WTC11 (cell line): ENCODE measurements at regions not wholly inside any gene's neighbourhood (a gene's known extent, or its start where the extent isn't known, plus 50 kb on each side); places are given as distances from the start of the nearest gene placed in this dataset.

Experiments used
- ATAC-seq: fragments of 200-7000 bp; cut with Tn5 transposase; 2 replicates; pipeline ENCODE4 v1.10.0; 2021; ENCODE audit warnings: mild to moderate bottlenecking, moderate library complexity
- CTCF ChIA-PET: fragments of 300-600 bp; sonication (Branson Sonifier 250); formaldehyde crosslinking; loops from one replicate; lab custom pipeline; 2021; ENCODE audit warnings: antibody characterized with exemption; lab: Charles Lee
- POLR2A ChIA-PET: fragments of 350-600 bp; sonication (Branson Sonifier 250); formaldehyde crosslinking; loops from one replicate; lab custom pipeline; 2021; ENCODE audit warnings: antibody characterized with exemption; lab: Charles Lee
- DNase-seq: peaks from one replicate; pipeline ENCODE4 v3.0.0; 2021; ENCODE audit warnings: low spot score
- H3K27ac Mint-ChIP-seq: 2 replicates; pipeline ENCODE4 v1.8.0; 2021; ENCODE audit warnings: mixed read lengths
- H3K27me3 Mint-ChIP-seq: 2 replicates; pipeline ENCODE4 v1.8.0; 2021; ENCODE audit warnings: low read depth, mild to moderate bottlenecking, moderate library complexity, mixed read lengths
- H3K36me3 Mint-ChIP-seq: 2 replicates; pipeline ENCODE4 v1.8.0; 2021; ENCODE audit warnings: mixed read lengths
- H3K4me1 Mint-ChIP-seq: 2 replicates; pipeline ENCODE4 v1.8.0; 2022; ENCODE audit warnings: mixed read lengths
- H3K4me3 Mint-ChIP-seq: 2 replicates; pipeline ENCODE4 v1.8.0; 2021; ENCODE audit warnings: mild to moderate bottlenecking, moderate library complexity, mixed read lengths
- H3K9me3 Mint-ChIP-seq: 2 replicates; pipeline ENCODE4 v1.8.0; 2021; ENCODE audit warnings: mixed read lengths
- CDX4 ChIP-seq: fragments of 250-450 bp; sonication (Bioruptor Pico); IDR thresholded peaks from 2 replicates; pipeline ENCODE4 v1.9.0; 2021; ENCODE audit warnings: moderate library complexity, mild to moderate bottlenecking, inconsistent platforms, borderline replicate concordance
- E2F5 ChIP-seq: sonication (generic); formaldehyde crosslinking; IDR thresholded peaks from 2 replicates; pipeline ENCODE4 v1.8.1; 2022; ENCODE audit warnings: mild to moderate bottlenecking, moderate library complexity, missing genetic modification reagents
- FOXP4 ChIP-seq: sonication (generic); formaldehyde crosslinking; IDR thresholded peaks from 2 replicates; pipeline ENCODE4 v1.8.0; 2022; ENCODE audit warnings: mild to moderate bottlenecking, missing genetic modification reagents
- GRHL2 ChIP-seq: fragments of 250-450 bp; sonication (Bioruptor Pico); IDR thresholded peaks from 2 replicates; pipeline ENCODE4 v1.8.0; 2022; ENCODE audit warnings: mild to moderate bottlenecking, moderate library complexity; ENCODE audit not compliant: insufficient replicate concordance, severe bottlenecking
- JAZF1 ChIP-seq: fragments of 250-450 bp; sonication (Bioruptor Pico); IDR thresholded peaks from 2 replicates; pipeline ENCODE4 v1.9.0; 2021; ENCODE audit warnings: moderate library complexity, mild to moderate bottlenecking, inconsistent platforms
- KAT7 ChIP-seq: sonication (generic); formaldehyde crosslinking; IDR thresholded peaks from 2 replicates; pipeline ENCODE4 v1.8.1; 2023; ENCODE audit warnings: missing genetic modification reagents, mild to moderate bottlenecking, borderline replicate concordance
- NR2C2 ChIP-seq: sonication (generic); formaldehyde crosslinking; IDR thresholded peaks from 2 replicates; pipeline ENCODE4 v1.8.0; 2022; ENCODE audit warnings: mild to moderate bottlenecking, missing genetic modification reagents
- RELA ChIP-seq: sonication (generic); formaldehyde crosslinking; IDR thresholded peaks from 2 replicates; pipeline ENCODE4 v1.8.1; 2022; ENCODE audit warnings: missing genetic modification reagents, mild to moderate bottlenecking, borderline replicate concordance
- TEAD1 ChIP-seq: sonication (generic); formaldehyde crosslinking; IDR thresholded peaks from 2 replicates; pipeline ENCODE4 v1.8.0; 2022; ENCODE audit warnings: mild to moderate bottlenecking, missing genetic modification reagents
- ZBTB21 ChIP-seq: sonication (generic); formaldehyde crosslinking; IDR thresholded peaks from 2 replicates; pipeline ENCODE4 v1.8.1; 2023; ENCODE audit warnings: mild to moderate bottlenecking, missing genetic modification reagents, borderline replicate concordance
- ZNF138 ChIP-seq: sonication (generic); formaldehyde crosslinking; conservative IDR thresholded peaks from 2 replicates; pipeline ENCODE4 v1.8.1; 2022; ENCODE audit warnings: mild to moderate bottlenecking, moderate library complexity, missing genetic modification reagents
- TF ChIP-seq, protein P1 (sequence below): sonication (generic); formaldehyde crosslinking; IDR thresholded peaks from 2 replicates; pipeline ENCODE4 v1.8.1; 2023; ENCODE audit warnings: mild to moderate bottlenecking, missing genetic modification reagents, moderate library complexity
- TF ChIP-seq, protein P2 (sequence below): sonication (generic); formaldehyde crosslinking; conservative IDR thresholded peaks from 2 replicates; pipeline ENCODE4 v1.8.1; 2023; ENCODE audit warnings: mild to moderate bottlenecking, low read depth, missing genetic modification reagents, moderate library complexity
- TF ChIP-seq, protein P3 (sequence below): sonication (generic); formaldehyde crosslinking; IDR thresholded peaks from 2 replicates; pipeline ENCODE4 v1.8.0; 2022; ENCODE audit warnings: missing genetic modification reagents
- TF ChIP-seq, protein P4 (sequence below): sonication (generic); formaldehyde crosslinking; IDR thresholded peaks from 2 replicates; pipeline ENCODE4 v1.8.1; 2022; ENCODE audit warnings: missing genetic modification reagents, borderline replicate concordance
- TF ChIP-seq, protein P5 (sequence below): sonication (generic); formaldehyde crosslinking; IDR thresholded peaks from 2 replicates; pipeline ENCODE4 v1.8.0; 2022; ENCODE audit warnings: mild to moderate bottlenecking, missing genetic modification reagents

DNA sequence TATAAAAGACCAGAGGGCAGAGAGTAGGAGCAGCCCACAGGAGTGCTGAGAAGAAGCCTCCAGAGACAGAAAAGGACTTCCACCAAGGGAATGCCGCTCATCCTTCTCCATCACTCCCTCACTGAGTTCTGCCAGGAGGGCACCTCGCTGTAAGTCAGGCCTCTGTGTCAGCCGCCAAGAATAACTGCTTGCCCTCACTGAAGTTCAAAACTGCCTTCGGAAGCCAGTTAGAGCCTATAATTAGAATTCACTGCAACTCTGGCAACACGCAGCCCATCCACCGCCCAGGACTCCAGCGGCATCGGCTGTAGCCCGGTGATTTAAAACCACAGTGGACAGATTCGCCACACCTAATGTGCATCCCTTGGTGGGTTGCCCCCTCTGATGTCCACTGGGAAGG, 281.8 kb upstream of the ZNF507 start:
- Mint-ChIP-seq H3K4me1 (0 out of 2 replicates have a peak, but pooled peaks cover 7% of the 10 kb centered on the region), H3K36me3 (no peaks in the 10 kb centered on the region), H3K27me3 (no peaks in the 10 kb centered on the region), H3K27ac (no peak overlapping the region), H3K4me3 (no peak overlapping the region), H3K9me3 (no peaks in the 10 kb centered on the region)
- ChIA-PET CTCF (interaction anchor here (0.6 kb wide), 1 partner anchor 963 kb away, joined by 3 read pairs; no protein-coding TSS in a partner anchor), POLR2A (no interaction called here)
- TF ChIP-seq JAZF1 (CRISPR knock-in tag) (no peak), CDX4 (CRISPR knock-in tag) (no peak), RELA (no peak), ZBTB21 (no peak), GRHL2 (CRISPR knock-in tag) (no peak), NR2C2 (CRISPR knock-in tag) (no peak), ZNF138 (no peak)
- TF ChIP-seq, protein P1, sequence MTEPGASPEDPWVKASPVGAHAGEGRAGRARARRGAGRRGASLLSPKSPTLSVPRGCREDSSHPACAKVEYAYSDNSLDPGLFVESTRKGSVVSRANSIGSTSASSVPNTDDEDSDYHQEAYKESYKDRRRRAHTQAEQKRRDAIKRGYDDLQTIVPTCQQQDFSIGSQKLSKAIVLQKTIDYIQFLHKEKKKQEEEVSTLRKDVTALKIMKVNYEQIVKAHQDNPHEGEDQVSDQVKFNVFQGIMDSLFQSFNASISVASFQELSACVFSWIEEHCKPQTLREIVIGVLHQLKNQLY (CRISPR knock-in tag): no peak
- ATAC-seq: no peak
- DNase-seq: no peak

GRCh38 chr19:32066056-32066455, 279.4 kb upstream of the ZNF507 start:
- Mint-ChIP-seq H3K27me3 (no peaks in the 10 kb centered on the region), H3K9me3 (no peaks in the 10 kb centered on the region), H3K36me3 (no peaks in the 10 kb centered on the region), H3K4me1 (0 out of 2 replicates have a peak, but pooled peaks cover 5% of the 10 kb centered on the region), H3K4me3 (no peak overlapping the region), H3K27ac (no peak overlapping the region)
- ChIA-PET POLR2A (no interaction called here), CTCF (no interaction called here)
- ATAC-seq (no peak), DNase-seq (no peak)
- TF ChIP-seq E2F5 (CRISPR knock-in tag) (no peak), KAT7 (CRISPR knock-in tag) (no peak), TEAD1 (CRISPR knock-in tag) (no peak), FOXP4 (no peak)
- TF ChIP-seq, protein P2, sequence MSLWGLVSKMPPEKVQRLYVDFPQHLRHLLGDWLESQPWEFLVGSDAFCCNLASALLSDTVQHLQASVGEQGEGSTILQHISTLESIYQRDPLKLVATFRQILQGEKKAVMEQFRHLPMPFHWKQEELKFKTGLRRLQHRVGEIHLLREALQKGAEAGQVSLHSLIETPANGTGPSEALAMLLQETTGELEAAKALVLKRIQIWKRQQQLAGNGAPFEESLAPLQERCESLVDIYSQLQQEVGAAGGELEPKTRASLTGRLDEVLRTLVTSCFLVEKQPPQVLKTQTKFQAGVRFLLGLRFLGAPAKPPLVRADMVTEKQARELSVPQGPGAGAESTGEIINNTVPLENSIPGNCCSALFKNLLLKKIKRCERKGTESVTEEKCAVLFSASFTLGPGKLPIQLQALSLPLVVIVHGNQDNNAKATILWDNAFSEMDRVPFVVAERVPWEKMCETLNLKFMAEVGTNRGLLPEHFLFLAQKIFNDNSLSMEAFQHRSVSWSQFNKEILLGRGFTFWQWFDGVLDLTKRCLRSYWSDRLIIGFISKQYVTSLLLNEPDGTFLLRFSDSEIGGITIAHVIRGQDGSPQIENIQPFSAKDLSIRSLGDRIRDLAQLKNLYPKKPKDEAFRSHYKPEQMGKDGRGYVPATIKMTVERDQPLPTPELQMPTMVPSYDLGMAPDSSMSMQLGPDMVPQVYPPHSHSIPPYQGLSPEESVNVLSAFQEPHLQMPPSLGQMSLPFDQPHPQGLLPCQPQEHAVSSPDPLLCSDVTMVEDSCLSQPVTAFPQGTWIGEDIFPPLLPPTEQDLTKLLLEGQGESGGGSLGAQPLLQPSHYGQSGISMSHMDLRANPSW (CRISPR knock-in tag): no peak
- TF ChIP-seq, protein P3, sequence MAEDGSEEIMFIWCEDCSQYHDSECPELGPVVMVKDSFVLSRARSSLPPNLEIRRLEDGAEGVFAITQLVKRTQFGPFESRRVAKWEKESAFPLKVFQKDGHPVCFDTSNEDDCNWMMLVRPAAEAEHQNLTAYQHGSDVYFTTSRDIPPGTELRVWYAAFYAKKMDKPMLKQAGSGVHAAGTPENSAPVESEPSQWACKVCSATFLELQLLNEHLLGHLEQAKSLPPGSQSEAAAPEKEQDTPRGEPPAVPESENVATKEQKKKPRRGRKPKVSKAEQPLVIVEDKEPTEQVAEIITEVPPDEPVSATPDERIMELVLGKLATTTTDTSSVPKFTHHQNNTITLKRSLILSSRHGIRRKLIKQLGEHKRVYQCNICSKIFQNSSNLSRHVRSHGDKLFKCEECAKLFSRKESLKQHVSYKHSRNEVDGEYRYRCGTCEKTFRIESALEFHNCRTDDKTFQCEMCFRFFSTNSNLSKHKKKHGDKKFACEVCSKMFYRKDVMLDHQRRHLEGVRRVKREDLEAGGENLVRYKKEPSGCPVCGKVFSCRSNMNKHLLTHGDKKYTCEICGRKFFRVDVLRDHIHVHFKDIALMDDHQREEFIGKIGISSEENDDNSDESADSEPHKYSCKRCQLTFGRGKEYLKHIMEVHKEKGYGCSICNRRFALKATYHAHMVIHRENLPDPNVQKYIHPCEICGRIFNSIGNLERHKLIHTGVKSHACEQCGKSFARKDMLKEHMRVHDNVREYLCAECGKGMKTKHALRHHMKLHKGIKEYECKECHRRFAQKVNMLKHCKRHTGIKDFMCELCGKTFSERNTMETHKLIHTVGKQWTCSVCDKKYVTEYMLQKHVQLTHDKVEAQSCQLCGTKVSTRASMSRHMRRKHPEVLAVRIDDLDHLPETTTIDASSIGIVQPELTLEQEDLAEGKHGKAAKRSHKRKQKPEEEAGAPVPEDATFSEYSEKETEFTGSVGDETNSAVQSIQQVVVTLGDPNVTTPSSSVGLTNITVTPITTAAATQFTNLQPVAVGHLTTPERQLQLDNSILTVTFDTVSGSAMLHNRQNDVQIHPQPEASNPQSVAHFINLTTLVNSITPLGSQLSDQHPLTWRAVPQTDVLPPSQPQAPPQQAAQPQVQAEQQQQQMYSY (CRISPR knock-in tag): no peak
- TF ChIP-seq, protein P4, sequence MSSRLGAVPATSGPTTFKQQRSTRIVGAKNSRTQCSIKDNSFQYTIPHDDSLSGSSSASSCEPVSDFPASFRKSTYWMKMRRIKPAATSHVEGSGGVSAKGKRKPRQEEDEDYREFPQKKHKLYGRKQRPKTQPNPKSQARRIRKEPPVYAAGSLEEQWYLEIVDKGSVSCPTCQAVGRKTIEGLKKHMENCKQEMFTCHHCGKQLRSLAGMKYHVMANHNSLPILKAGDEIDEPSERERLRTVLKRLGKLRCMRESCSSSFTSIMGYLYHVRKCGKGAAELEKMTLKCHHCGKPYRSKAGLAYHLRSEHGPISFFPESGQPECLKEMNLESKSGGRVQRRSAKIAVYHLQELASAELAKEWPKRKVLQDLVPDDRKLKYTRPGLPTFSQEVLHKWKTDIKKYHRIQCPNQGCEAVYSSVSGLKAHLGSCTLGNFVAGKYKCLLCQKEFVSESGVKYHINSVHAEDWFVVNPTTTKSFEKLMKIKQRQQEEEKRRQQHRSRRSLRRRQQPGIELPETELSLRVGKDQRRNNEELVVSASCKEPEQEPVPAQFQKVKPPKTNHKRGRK (CRISPR knock-in tag): no peak
- TF ChIP-seq, protein P5, sequence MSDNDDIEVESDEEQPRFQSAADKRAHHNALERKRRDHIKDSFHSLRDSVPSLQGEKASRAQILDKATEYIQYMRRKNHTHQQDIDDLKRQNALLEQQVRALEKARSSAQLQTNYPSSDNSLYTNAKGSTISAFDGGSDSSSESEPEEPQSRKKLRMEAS (CRISPR knock-in tag): no peak
